BE2C (cell line): ENCODE measurements at regions not wholly inside any gene's neighbourhood (a gene's known extent, or its start where the extent isn't known, plus 50 kb on each side); places are given as distances from the start of the nearest gene placed in this dataset.
A peak's percentile ranks its signal among the peaks of the same experiment; 100 is the strongest.

Experiments
- DNase-seq: peaks from one replicate; pipeline ENCODE4 v3.0.0-alpha.2; 2020
- H3K27me3 ChIP-seq: fragments of 250-450 bp; sonication (Bioruptor Pico); 2 replicates; pipeline ENCODE4 v1.5.1; 2020; ENCODE audit warnings: mild to moderate bottlenecking
- H3K36me3 ChIP-seq: fragments of 250-450 bp; sonication (Bioruptor Pico); 2 replicates; pipeline ENCODE4 v1.5.1; 2020; ENCODE audit warnings: mild to moderate bottlenecking
- H3K4me1 ChIP-seq: fragments of 250-450 bp; sonication (Bioruptor Pico); 2 replicates; pipeline ENCODE4 v1.5.1; 2020
- H3K4me3 ChIP-seq: 2 replicates; pipeline ENCODE4 v1.5.1; 2011; ENCODE audit warnings: low read depth, low read length
- H3K9me3 ChIP-seq: fragments of 250-450 bp; sonication (Bioruptor Pico); 2 replicates; pipeline ENCODE4 v1.5.1; 2020
- TF ChIP-seq, protein P1 (sequence below): IDR thresholded peaks from 2 replicates; pipeline ENCODE4 v1.5.1; 2012; ENCODE audit warnings: mild to moderate bottlenecking, low read depth, low read length

DNA sequence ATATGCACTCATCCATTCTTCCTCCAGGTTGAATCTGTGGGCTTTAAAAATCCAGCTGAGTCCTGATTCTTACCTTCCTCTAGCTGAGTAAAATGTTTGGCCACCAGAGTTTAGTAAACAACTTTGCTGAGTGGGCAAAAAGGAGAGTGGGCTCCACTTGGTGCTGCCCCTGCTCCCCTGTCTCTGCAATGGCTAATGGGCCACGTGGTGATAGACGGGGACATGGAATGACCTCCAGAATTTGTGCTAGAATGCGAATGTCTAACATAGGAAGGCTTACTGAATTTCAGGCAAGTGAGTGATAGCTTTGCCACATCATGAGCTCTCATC, 137.3 kb upstream of the CES5A start:
- no peaks in the 10 kb centered on the region for H3K9me3 ChIP-seq
- TF ChIP-seq, protein P1, sequence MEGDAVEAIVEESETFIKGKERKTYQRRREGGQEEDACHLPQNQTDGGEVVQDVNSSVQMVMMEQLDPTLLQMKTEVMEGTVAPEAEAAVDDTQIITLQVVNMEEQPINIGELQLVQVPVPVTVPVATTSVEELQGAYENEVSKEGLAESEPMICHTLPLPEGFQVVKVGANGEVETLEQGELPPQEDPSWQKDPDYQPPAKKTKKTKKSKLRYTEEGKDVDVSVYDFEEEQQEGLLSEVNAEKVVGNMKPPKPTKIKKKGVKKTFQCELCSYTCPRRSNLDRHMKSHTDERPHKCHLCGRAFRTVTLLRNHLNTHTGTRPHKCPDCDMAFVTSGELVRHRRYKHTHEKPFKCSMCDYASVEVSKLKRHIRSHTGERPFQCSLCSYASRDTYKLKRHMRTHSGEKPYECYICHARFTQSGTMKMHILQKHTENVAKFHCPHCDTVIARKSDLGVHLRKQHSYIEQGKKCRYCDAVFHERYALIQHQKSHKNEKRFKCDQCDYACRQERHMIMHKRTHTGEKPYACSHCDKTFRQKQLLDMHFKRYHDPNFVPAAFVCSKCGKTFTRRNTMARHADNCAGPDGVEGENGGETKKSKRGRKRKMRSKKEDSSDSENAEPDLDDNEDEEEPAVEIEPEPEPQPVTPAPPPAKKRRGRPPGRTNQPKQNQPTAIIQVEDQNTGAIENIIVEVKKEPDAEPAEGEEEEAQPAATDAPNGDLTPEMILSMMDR, result no peak
- H3K27me3 ChIP-seq, result no peaks in the 10 kb centered on the region
- DNase-seq, result no peak
- H3K4me3 ChIP-seq, result no peak overlapping the region
- H3K36me3 ChIP-seq, result no peaks in the 10 kb centered on the region
- peaks cover 5% of the 10 kb centered on the region; the same call in 1 of the 2 replicates for H3K4me1 ChIP-seq

DNA sequence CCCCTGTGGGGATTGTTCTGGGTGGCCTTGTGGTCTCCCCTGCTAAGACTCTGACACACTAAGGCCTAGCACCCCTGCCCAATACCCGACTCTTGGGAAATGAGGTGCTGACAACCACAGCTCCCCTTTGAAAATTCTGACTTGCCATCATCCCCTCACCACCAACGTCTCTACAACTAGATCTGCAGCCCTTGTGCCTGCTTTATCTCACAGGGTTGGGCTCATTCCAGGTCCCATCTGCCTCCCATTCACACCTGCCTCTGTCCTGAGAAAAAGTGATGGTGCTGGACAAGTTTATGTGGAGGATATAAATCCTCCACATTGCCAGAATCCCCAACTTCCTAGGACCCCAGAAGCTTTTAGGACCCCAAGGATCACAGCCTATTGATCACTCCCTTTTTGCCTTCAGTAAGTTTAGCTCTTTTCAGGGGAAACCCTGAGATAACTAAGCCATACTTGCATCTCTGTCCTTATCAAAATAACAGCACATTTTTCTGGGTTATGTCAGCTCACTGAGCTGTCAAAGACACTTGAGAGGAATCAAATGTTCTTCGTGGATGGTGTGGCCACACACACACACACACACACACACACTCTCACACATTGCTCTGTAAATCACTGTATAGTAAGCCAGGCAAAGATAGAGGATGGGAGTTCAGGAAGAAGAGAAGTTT, 136.8 kb upstream of the CES5A start:
- peaks cover 5% of the 10 kb centered on the region; the same call in 1 of the 2 replicates for H3K4me1 ChIP-seq
- H3K4me3 ChIP-seq, result no peak overlapping the region
- TF ChIP-seq, protein P1, result no peak
- no peaks in the 10 kb centered on the region for H3K9me3 ChIP-seq
- no peaks in the 10 kb centered on the region for H3K27me3 ChIP-seq
- H3K36me3 ChIP-seq, result no peaks in the 10 kb centered on the region
- DNase-seq, result no peak

DNA sequence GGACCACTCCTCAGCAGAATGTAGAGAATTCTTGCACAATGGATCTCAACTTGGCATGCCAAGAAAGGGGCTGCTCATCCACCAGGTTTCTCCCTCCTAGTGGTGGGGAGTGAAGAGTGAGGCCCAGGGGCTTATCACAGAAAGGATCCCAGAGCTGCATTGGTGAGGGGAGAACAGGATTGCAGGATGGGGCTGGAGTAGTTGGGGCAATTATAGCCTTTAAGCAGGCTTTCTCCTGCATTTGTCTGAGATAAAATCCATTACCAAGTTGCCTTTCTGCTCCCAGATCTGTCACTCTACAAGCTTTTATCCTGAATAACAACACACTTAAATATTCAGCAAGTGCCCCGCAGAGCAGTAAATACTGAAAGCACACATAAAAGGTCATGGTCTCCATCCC, 130.8 kb upstream of the CES5A start:
- Histone ChIP-seq H3K4me1 (no peaks in the 10 kb centered on the region; the same call in 1 of the 2 replicates), H3K36me3 (no peaks in the 10 kb centered on the region), H3K27me3 (no peaks in the 10 kb centered on the region), H3K9me3 (no peaks in the 10 kb centered on the region), H3K4me3 (no peak overlapping the region)
- DNase-seq, result no peak
- TF ChIP-seq, protein P1, result 0 out of 2 replicates have a peak, but pooled peaks have one; percentile 12

DNA sequence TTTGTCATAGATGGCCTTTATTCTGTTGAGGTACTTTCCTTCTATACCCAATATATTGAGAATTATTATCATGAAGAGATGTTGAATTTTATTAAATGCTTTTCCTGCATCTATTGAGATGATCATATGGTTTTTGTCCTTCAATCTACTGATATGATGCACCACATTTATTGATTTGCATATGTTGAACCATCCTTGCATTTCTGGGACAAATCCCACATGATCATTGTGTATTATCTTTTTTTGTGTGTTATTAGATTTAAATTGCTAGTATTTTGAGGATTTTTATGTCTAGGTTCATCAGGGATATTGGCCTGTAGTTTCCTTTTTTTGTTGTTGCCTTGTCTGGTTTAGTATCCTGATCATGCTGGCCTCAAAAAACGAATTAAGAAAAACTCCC, 124.5 kb upstream of the CES5A start:
- TF ChIP-seq, protein P1, result no peak

DNA sequence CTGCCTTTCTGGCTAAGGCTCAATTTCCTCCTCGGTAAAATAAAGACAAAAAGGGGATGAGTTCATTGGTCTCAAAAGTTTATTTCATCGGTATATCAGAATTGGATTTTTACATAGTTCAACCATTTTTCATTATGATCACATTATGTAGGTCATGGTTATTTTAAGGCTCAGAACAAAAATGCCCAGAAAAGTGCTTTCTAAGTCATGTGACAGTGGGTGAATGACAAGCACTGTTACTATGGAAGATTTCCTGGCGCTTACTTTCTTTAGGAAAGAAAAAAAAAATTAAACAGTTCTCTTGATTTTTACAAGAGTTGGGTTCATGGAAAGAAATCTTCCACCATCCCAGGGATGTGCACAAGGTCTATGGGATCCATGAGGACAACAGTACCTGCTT, 117.9 kb upstream of the CES5A start:
- Histone ChIP-seq H3K4me3 (no peak overlapping the region), H3K9me3 (no peaks in the 10 kb centered on the region), H3K27me3 (no peaks in the 10 kb centered on the region), H3K36me3 (no peaks in the 10 kb centered on the region), H3K4me1 (peaks cover 23% of the 10 kb centered on the region)
- no peak for DNase-seq
- TF ChIP-seq, protein P1, result no peak

More for the DNA sequence above, 124.5 kb upstream of the CES5A start:
- Histone ChIP-seq H3K9me3 (no peaks in the 10 kb centered on the region), H3K36me3 (no peaks in the 10 kb centered on the region), H3K4me1 (peaks cover 6% of the 10 kb centered on the region), H3K4me3 (no peak overlapping the region), H3K27me3 (no peaks in the 10 kb centered on the region)
- no peak for DNase-seq

DNA sequence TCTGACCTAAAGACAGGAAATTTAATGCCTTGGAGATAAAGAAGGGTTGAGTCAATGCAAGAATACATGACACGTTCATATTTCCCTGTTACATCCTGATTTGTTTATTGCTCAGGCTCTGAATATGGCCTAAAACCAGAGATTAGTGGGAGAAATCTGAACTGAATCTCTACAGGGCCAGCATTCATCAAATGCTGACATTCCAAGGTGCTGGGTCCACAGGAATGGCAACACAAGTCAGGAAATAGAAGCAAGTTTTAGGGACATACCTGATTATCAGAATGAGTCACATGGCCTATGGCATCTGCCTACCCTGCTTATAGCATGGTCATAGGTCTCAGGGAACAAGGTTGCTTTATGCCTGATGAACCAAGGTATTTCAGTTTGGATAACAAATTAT, 117.4 kb upstream of the CES5A start:
- TF ChIP-seq, protein P1, result no peak
- Histone ChIP-seq H3K36me3 (no peaks in the 10 kb centered on the region), H3K4me1 (peaks cover 23% of the 10 kb centered on the region), H3K4me3 (no peak overlapping the region), H3K27me3 (no peaks in the 10 kb centered on the region), H3K9me3 (no peaks in the 10 kb centered on the region)
- DNase-seq, result no peak
